ENCODE measurements at regions not wholly inside any gene's neighbourhood (a gene's known extent, or its start where the extent isn't known, plus 50 kb on each side); places are given as distances from the start of the nearest gene placed in this dataset.

DNA sequence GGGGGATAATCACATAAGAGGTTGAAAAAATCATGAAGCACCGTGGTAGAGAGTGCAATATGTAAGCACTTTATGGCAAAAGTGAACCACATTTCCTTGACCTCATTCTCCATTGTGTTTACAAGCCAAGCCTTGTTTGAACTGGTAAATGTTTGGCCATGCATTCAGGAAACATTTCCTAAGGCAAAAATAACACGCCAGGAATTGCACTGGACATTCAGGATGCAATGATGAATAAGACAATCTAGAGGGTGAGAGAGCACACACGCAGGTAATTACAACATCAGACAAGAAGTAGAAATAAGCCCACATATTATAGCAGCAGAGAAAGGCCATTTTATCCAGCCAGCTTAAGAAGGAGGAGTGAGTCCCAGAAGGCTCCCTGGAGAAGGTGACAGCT is 218.0 kb upstream of the OSR1 start:
- H3K36me3 ChIP-seq (ENCODE audit: control insufficient read depth, insufficient read depth, low read length): no peaks in the 10 kb centered on the region
- no peak overlapping the region for H3K9ac ChIP-seq (ENCODE audit: low read length)
- H3K4me1 ChIP-seq (ENCODE audit: control insufficient read depth, insufficient read depth, low read length): no peaks in the 10 kb centered on the region
- no peaks in the 10 kb centered on the region for H3K27me3 ChIP-seq (ENCODE audit: control insufficient read depth, insufficient read depth, low read length)
- H3K4me3 ChIP-seq (ENCODE audit: low read depth, low read length): no peak overlapping the region
- H3K27ac ChIP-seq (ENCODE audit: low read depth, low read length): no peak overlapping the region
- no peaks in the 10 kb centered on the region for H3K9me3 ChIP-seq (ENCODE audit: control insufficient read depth, insufficient read depth, low read depth, low read length)

DNA sequence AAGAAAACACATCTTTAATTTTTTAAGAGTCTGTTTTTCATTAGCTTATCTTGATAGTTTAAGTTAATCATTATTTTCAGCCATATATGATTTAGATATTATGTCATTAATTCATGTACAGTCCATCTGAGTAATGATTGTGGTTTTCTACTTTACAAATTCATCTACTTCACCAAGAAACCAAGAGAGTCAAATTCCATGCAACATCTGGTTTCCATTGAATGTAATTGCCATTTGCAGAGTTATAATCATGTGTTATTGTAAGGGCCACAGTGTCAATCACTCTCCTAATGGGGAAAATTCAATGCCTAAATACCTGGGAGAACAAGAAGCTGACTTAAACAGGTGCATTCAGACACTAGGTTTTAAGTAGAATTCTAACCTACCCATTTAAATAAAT is 217.2 kb upstream of the OSR1 start:
- H3K27ac ChIP-seq (ENCODE audit: low read depth, low read length): no peak overlapping the region
- H3K9me3 ChIP-seq (ENCODE audit: control insufficient read depth, insufficient read depth, low read depth, low read length): no peaks in the 10 kb centered on the region
- H3K9ac ChIP-seq (ENCODE audit: low read length): no peak overlapping the region
- H3K4me1 ChIP-seq (ENCODE audit: control insufficient read depth, insufficient read depth, low read length): no peaks in the 10 kb centered on the region
- H3K27me3 ChIP-seq (ENCODE audit: control insufficient read depth, insufficient read depth, low read length): no peaks in the 10 kb centered on the region
- H3K36me3 ChIP-seq (ENCODE audit: control insufficient read depth, insufficient read depth, low read length): no peaks in the 10 kb centered on the region
- no peak overlapping the region for H3K4me3 ChIP-seq (ENCODE audit: low read depth, low read length)

DNA sequence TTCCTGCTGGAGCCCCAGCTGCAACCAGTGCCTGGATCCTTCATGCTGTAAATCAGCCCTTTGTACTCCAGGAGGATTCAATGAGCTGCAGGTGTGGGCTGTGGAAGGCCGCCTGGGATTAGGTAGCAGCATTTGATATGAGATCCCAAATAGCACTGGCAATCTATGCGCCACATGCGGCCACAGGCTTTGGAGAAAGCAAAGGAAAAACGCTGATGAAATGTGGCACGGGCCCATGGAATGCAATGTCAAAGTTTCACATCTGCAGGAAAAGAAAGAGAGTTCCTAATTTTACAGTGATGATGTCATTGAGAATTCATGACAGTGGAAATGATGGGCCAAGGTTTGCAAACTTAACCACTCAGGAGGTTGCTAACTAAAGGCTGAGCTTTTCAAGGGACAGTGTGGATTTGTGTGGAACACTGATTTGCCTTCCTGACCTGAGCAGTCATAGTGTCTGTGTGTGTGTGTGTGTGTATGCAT is 216.4 kb upstream of the OSR1 start:
- no peak overlapping the region for H3K27ac ChIP-seq (ENCODE audit: low read depth, low read length)
- H3K27me3 ChIP-seq (ENCODE audit: control insufficient read depth, insufficient read depth, low read length): no peaks in the 10 kb centered on the region
- H3K4me3 ChIP-seq (ENCODE audit: low read depth, low read length): no peak overlapping the region
- H3K9ac ChIP-seq (ENCODE audit: low read length): no peak overlapping the region
- no peaks in the 10 kb centered on the region for H3K9me3 ChIP-seq (ENCODE audit: control insufficient read depth, insufficient read depth, low read depth, low read length)
- H3K36me3 ChIP-seq (ENCODE audit: control insufficient read depth, insufficient read depth, low read length): no peaks in the 10 kb centered on the region
- no peaks in the 10 kb centered on the region for H3K4me1 ChIP-seq (ENCODE audit: control insufficient read depth, insufficient read depth, low read length)

DNA sequence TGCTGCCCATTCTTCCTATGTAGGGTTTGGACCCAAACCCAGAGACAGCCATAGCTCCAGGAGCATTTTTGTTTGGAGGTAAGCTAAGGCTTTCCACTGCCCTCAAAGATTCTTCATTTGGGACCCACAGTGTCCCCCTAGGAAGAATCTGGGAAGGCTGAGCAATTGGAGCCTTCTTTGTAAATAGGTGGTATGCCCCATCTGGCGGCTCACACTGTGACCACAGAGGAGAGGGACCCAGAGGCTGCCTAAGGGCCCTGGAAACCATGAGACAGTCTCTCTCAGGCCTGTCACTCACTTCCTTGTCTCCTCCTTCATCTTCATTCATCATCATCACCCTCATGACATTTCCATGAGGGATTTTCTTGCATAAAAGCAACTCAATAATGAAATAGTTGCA is 215.4 kb upstream of the OSR1 start:
- Histone ChIP-seq H3K4me1 (ENCODE audit: control insufficient read depth, insufficient read depth, low read length) (0 out of 2 replicates have a peak, but pooled peaks cover 6% of the 10 kb centered on the region), H3K9ac (ENCODE audit: low read length) (no peak overlapping the region), H3K27me3 (ENCODE audit: control insufficient read depth, insufficient read depth, low read length) (no peaks in the 10 kb centered on the region), H3K9me3 (ENCODE audit: control insufficient read depth, insufficient read depth, low read depth, low read length) (no peaks in the 10 kb centered on the region), H3K36me3 (ENCODE audit: control insufficient read depth, insufficient read depth, low read length) (no peaks in the 10 kb centered on the region), H3K27ac (ENCODE audit: low read depth, low read length) (no peak overlapping the region), H3K4me3 (ENCODE audit: low read depth, low read length) (no peak overlapping the region)

DNA sequence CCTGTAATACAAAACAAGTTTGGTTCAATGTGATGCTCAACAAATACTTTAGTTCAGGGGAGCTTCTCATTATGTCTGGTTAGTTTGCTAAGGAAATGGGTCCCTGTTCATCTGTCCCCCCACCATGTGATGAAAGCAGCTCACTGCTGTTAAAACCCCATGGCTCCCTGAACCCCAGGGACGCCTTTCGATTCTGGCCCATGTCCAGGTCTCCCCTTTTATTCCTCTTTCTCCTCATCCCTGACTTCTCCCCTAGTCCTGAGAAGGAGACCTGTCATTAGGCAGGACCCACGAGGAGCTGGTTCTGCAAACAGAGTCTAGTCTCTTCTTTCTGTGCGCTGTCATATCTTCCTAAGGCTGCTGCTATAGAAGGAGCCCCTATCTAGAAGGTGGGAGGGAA is 213.3 kb upstream of the OSR1 start:
- Histone ChIP-seq H3K4me1 (ENCODE audit: control insufficient read depth, insufficient read depth, low read length) (0 out of 2 replicates have a peak, but pooled peaks cover 6% of the 10 kb centered on the region), H3K36me3 (ENCODE audit: control insufficient read depth, insufficient read depth, low read length) (no peaks in the 10 kb centered on the region), H3K9ac (ENCODE audit: low read length) (no peak overlapping the region), H3K27ac (ENCODE audit: low read depth, low read length) (no peak overlapping the region), H3K9me3 (ENCODE audit: control insufficient read depth, insufficient read depth, low read depth, low read length) (no peaks in the 10 kb centered on the region), H3K27me3 (ENCODE audit: control insufficient read depth, insufficient read depth, low read length) (no peaks in the 10 kb centered on the region), H3K4me3 (ENCODE audit: low read depth, low read length) (no peak overlapping the region)

DNA sequence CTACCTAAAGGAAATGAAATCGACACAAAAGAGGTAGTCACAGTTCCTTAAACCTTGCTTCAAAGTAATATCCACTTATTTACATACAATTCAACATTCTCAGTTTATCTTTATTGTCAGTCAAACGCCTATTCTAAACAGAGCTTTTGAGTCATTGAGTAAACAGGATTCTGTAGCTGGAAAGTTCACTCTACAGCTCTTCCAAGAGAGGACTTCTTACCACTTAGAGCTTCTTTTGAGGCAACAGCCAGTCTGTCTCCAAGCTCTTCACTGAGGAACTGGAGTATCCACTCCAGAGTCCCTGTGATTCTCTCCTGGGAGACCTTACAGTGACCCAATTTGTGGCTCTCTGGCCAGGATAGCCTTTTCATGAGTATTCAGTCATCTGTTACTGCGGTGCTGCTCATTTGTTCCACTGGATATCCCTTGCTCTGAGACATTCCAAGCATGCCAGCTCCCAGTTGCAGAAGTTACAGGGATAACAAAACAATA is 210.9 kb upstream of the OSR1 start:
- H3K27me3 ChIP-seq (ENCODE audit: control insufficient read depth, insufficient read depth, low read length): no peaks in the 10 kb centered on the region

DNA sequence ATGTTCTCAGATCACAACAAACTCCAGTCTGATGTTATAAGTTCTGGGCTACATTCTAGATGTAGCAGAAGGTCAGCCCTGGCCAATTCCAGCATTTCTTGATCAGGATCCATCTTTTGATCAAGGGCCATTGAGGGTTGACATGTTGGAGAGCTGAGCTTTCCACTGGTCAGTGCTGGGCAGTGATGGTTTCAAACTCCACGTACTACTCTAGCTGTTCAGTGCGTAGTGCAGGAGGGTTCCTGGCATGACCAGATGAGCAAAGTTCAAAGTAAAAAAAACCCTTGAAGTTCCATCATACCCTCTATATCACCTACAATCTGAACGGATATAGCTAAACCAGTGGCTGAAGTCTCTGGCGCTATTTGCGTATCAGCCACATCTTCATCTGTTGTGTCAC is 210.4 kb upstream of the OSR1 start:
- H3K27me3 ChIP-seq (ENCODE audit: control insufficient read depth, insufficient read depth, low read length): no peaks in the 10 kb centered on the region
- H3K9ac ChIP-seq (ENCODE audit: low read length): no peak overlapping the region
- H3K9me3 ChIP-seq (ENCODE audit: control insufficient read depth, insufficient read depth, low read depth, low read length): no peaks in the 10 kb centered on the region
- no peak overlapping the region for H3K4me3 ChIP-seq (ENCODE audit: low read depth, low read length)
- 0 out of 2 replicates have a peak, but pooled peaks cover 6% of the 10 kb centered on the region for H3K4me1 ChIP-seq (ENCODE audit: control insufficient read depth, insufficient read depth, low read length)
- no peaks in the 10 kb centered on the region for H3K36me3 ChIP-seq (ENCODE audit: control insufficient read depth, insufficient read depth, low read length)
- H3K27ac ChIP-seq (ENCODE audit: low read depth, low read length): no peak overlapping the region

More for the DNA sequence above, 210.9 kb upstream of the OSR1 start:
- H3K9ac ChIP-seq (ENCODE audit: low read length): no peak overlapping the region
- H3K4me3 ChIP-seq (ENCODE audit: low read depth, low read length): no peak overlapping the region
- 0 out of 2 replicates have a peak, but pooled peaks cover 6% of the 10 kb centered on the region for H3K4me1 ChIP-seq (ENCODE audit: control insufficient read depth, insufficient read depth, low read length)
- no peaks in the 10 kb centered on the region for H3K9me3 ChIP-seq (ENCODE audit: control insufficient read depth, insufficient read depth, low read depth, low read length)
- H3K27ac ChIP-seq (ENCODE audit: low read depth, low read length): no peak overlapping the region
- H3K36me3 ChIP-seq (ENCODE audit: control insufficient read depth, insufficient read depth, low read length): no peaks in the 10 kb centered on the region

DNA sequence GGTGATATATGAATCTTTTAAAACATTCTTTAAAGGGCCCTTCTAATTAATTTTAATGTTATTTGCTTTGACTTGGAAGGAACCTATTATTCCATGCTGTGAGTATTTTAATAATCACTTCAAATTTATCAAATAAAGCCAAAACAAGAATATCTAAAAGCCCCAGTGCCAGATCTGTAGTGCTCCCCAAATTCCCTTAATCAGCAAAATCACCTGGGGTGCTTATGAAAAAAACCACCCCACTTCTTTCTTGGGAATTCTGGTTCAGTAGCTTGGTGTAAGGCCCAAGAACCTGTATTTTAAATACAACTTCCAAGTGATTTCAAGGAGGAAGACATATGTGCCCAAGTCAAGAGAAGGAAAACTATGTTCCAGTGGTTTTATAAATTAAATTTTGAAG is 202.4 kb upstream of the OSR1 start:
- Histone ChIP-seq H3K9ac (ENCODE audit: low read length) (no peak overlapping the region), H3K4me3 (ENCODE audit: low read depth, low read length) (no peak overlapping the region), H3K4me1 (ENCODE audit: control insufficient read depth, insufficient read depth, low read length) (no peaks in the 10 kb centered on the region), H3K27ac (ENCODE audit: low read depth, low read length) (no peak overlapping the region), H3K36me3 (ENCODE audit: control insufficient read depth, insufficient read depth, low read length) (no peaks in the 10 kb centered on the region), H3K27me3 (ENCODE audit: control insufficient read depth, insufficient read depth, low read length) (no peaks in the 10 kb centered on the region), H3K9me3 (ENCODE audit: control insufficient read depth, insufficient read depth, low read depth, low read length) (no peaks in the 10 kb centered on the region)

DNA sequence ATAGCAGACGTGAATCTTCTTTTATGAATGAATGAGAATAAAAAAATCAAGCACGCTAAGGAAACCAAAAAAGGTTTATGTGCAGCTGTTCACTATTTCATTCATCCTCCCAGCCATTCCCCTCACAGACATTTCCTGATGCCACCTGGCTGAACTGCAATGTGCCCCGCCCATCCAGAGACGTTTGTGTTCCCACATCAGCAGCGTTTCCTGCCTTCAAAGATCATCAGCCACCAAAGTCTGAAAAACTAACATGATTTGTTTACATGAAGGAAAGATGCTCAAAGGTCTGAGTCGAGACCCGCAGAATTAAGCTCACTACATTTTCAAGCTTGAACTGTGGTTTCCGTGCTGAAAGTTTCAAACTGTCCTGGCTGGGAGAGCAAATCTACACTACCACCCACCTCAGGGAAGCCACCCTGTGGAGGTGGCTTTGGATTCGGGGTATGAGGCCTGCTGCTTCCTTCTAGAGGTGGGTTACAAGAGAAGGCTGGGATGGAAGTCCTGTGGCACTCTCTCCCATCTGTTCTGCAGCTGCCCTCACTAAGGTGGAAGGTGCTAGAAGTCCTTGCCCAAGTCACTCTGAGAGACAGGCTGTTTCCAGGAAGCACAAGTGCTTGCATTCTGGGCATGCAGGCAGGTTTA is 201.3 kb upstream of the OSR1 start:
- H3K4me3 ChIP-seq (ENCODE audit: low read depth, low read length): no peak overlapping the region
- no peaks in the 10 kb centered on the region for H3K27me3 ChIP-seq (ENCODE audit: control insufficient read depth, insufficient read depth, low read length)
- no peaks in the 10 kb centered on the region for H3K9me3 ChIP-seq (ENCODE audit: control insufficient read depth, insufficient read depth, low read depth, low read length)
- H3K27ac ChIP-seq (ENCODE audit: low read depth, low read length): no peak overlapping the region
- H3K4me1 ChIP-seq (ENCODE audit: control insufficient read depth, insufficient read depth, low read length): no peaks in the 10 kb centered on the region
- H3K9ac ChIP-seq (ENCODE audit: low read length): no peak overlapping the region
- H3K36me3 ChIP-seq (ENCODE audit: control insufficient read depth, insufficient read depth, low read length): no peaks in the 10 kb centered on the region

DNA sequence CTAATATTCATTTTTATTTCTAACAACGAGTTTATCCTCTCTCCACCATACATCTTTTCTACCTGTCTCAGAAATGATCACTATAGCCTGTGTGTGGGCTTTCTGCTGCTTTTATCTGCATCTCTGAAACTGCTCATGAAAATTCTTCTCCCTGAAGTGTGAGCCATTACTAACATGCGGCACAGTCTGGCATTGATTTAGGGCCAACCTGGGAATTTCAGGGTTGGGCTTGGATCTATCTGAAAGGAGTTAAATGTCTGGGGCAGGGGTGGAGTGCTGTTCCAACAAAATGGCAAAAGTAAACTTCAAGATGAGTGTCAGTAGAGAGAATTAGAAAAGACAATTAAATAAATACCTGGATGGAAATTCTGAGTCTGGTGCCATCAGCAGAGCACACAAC is 198.2 kb upstream of the OSR1 start:
- H3K4me3 ChIP-seq (ENCODE audit: low read depth, low read length): no peak overlapping the region
- no peaks in the 10 kb centered on the region for H3K9me3 ChIP-seq (ENCODE audit: control insufficient read depth, insufficient read depth, low read depth, low read length)
- no peaks in the 10 kb centered on the region for H3K4me1 ChIP-seq (ENCODE audit: control insufficient read depth, insufficient read depth, low read length)
- H3K9ac ChIP-seq (ENCODE audit: low read length): no peak overlapping the region
- no peaks in the 10 kb centered on the region for H3K27me3 ChIP-seq (ENCODE audit: control insufficient read depth, insufficient read depth, low read length)
- no peak overlapping the region for H3K27ac ChIP-seq (ENCODE audit: low read depth, low read length)
- no peaks in the 10 kb centered on the region for H3K36me3 ChIP-seq (ENCODE audit: control insufficient read depth, insufficient read depth, low read length)

DNA sequence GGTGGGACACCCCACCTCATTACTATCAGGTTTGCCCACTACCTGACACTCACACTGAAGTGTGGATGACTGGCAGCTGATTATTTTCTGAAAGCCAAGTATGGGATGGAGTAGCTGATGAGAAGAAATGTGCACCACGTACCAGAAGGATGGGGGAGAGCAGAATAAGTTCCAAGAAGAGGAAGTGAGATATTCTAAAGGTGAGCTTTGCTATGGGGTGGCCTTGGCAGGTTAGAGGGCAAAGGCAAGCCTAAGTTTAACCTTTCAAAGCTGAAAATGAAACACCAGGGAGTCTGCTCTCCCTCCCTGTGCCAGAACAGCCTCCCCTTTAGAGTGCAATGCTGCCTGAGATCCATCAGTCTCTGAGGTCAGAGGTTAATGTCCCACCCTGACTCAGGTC is 196.1 kb upstream of the OSR1 start:
- Histone ChIP-seq H3K9ac (ENCODE audit: low read length) (no peak overlapping the region), H3K9me3 (ENCODE audit: control insufficient read depth, insufficient read depth, low read depth, low read length) (no peaks in the 10 kb centered on the region), H3K27me3 (ENCODE audit: control insufficient read depth, insufficient read depth, low read length) (no peaks in the 10 kb centered on the region), H3K4me3 (ENCODE audit: low read depth, low read length) (no peak overlapping the region), H3K36me3 (ENCODE audit: control insufficient read depth, insufficient read depth, low read length) (no peaks in the 10 kb centered on the region), H3K4me1 (ENCODE audit: control insufficient read depth, insufficient read depth, low read length) (no peaks in the 10 kb centered on the region), H3K27ac (ENCODE audit: low read depth, low read length) (no peak overlapping the region)

All from HUES6 (cell line).